ENCODE measurements at regions not wholly inside any gene's neighbourhood (a gene's known extent, or its start where the extent isn't known, plus 50 kb on each side); places are given as distances from the start of the nearest gene placed in this dataset.

DNA sequence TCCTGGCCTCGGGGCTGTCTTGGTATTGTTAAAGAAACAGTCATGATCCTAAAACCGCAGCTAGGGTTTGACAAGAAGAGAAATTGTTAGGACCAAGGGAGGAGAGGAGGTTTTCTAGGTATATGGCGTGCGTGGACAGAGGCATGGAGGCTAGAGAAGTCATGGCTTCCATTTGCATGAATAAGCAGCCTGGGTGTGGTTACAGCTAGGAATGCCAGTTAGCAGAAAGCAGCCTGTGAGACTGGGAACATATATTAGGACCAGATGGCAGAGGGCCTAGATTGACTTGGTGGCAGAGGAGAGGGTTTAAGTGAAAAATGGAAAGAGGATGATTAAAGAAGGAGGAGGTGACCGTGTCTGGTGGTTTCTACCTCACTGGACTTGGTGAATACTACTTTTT, 573.6 kb upstream of the ARRDC4 start:
- no peak overlapping the region for H3K27ac ChIP-seq (ENCODE audit: low read length)
- H3K4me3 ChIP-seq (ENCODE audit: low read length): no peak overlapping the region
- no peaks in the 10 kb centered on the region for H3K36me3 ChIP-seq (replicated peaks; ENCODE audit: low read depth, low read length)
- H3K27me3 ChIP-seq (ENCODE audit: low read depth, low read length): no peaks in the 10 kb centered on the region
- TF ChIP-seq, protein P1, sequence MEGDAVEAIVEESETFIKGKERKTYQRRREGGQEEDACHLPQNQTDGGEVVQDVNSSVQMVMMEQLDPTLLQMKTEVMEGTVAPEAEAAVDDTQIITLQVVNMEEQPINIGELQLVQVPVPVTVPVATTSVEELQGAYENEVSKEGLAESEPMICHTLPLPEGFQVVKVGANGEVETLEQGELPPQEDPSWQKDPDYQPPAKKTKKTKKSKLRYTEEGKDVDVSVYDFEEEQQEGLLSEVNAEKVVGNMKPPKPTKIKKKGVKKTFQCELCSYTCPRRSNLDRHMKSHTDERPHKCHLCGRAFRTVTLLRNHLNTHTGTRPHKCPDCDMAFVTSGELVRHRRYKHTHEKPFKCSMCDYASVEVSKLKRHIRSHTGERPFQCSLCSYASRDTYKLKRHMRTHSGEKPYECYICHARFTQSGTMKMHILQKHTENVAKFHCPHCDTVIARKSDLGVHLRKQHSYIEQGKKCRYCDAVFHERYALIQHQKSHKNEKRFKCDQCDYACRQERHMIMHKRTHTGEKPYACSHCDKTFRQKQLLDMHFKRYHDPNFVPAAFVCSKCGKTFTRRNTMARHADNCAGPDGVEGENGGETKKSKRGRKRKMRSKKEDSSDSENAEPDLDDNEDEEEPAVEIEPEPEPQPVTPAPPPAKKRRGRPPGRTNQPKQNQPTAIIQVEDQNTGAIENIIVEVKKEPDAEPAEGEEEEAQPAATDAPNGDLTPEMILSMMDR (IDR thresholded peaks at IDR 0.05; ENCODE audit: low read depth, low read length): no peak
- TF ChIP-seq EZH2phosphoT487 (IDR thresholded peaks at IDR 0.05; ENCODE audit: low read depth): no peak
- H3K4me2 ChIP-seq (ENCODE audit: low read length): no peak overlapping the region
- H3K4me1 ChIP-seq (ENCODE audit: low read length): no peaks in the 10 kb centered on the region
- H3K9ac ChIP-seq (ENCODE audit: low read length): no peak overlapping the region
- no peaks in the 10 kb centered on the region for H3K9me3 ChIP-seq (ENCODE audit: insufficient read depth, low read length)
- H2AFZ ChIP-seq (ENCODE audit: low read depth, low read length): no peak overlapping the region
- H3K79me2 ChIP-seq (ENCODE audit: low read length): no peaks in the 10 kb centered on the region
- H4K20me1 ChIP-seq (ENCODE audit: insufficient read depth, low read length): no peaks in the 10 kb centered on the region

DNA sequence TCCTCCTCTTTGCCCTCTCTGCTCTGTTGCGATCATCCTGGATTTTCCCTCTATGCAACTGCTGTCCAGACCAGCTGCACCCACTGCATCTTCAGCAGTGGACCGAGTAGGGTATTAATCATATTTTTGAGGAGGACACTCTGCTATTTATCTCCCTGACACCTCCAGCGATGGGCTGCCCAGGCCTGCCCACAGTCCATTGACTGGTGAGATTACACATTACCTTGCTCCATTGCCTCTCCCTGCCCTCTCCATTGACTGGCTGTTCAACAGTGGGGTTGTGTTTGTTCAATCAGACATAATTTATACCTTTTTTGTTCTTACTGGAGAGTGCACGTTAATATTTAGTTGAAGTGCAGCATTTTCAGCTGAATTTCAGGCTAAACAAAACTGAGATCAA, 559.3 kb upstream of the ARRDC4 start:
- Histone ChIP-seq H3K9me3 (ENCODE audit: insufficient read depth, low read length) (no peaks in the 10 kb centered on the region), H3K79me2 (ENCODE audit: low read length) (no peaks in the 10 kb centered on the region), H3K4me3 (ENCODE audit: low read length) (no peak overlapping the region), H3K27ac (ENCODE audit: low read length) (no peak overlapping the region), H3K4me1 (ENCODE audit: low read length) (no peaks in the 10 kb centered on the region), H3K36me3 (replicated peaks; ENCODE audit: low read depth, low read length) (no peaks in the 10 kb centered on the region), H2AFZ (ENCODE audit: low read depth, low read length) (no peak overlapping the region), H3K9ac (ENCODE audit: low read length) (no peak overlapping the region), H3K27me3 (ENCODE audit: low read depth, low read length) (no peaks in the 10 kb centered on the region), H3K4me2 (ENCODE audit: low read length) (no peak overlapping the region), H4K20me1 (ENCODE audit: insufficient read depth, low read length) (no peaks in the 10 kb centered on the region)
- TF ChIP-seq EZH2phosphoT487 (IDR thresholded peaks at IDR 0.05; ENCODE audit: low read depth): no peak
- TF ChIP-seq, protein P1 (IDR thresholded peaks at IDR 0.05; ENCODE audit: low read depth, low read length): no peak

DNA sequence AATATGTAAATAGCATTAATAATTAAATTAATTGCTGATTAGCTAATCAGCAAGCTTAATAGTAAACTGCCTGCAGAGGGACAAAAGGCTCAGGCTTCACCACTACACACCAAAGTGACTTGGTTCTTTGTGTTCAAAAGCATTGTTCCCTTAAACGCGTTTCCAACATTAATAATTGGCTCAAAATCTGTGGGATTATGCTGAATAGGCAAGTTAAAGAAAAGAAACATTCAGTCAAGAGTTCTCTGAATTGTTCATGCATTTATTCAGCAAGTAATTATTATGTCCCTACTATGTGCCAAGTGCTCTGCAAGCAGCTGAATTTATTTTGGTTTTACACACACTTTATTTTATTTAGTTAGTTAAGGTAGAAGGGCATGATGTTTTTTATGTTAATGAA, 558.5 kb upstream of the ARRDC4 start:
- Histone ChIP-seq H4K20me1 (ENCODE audit: insufficient read depth, low read length) (no peaks in the 10 kb centered on the region), H3K9ac (ENCODE audit: low read length) (no peak overlapping the region), H3K27ac (ENCODE audit: low read length) (no peak overlapping the region), H3K79me2 (ENCODE audit: low read length) (no peaks in the 10 kb centered on the region), H3K4me1 (ENCODE audit: low read length) (no peaks in the 10 kb centered on the region), H3K36me3 (replicated peaks; ENCODE audit: low read depth, low read length) (no peaks in the 10 kb centered on the region), H2AFZ (ENCODE audit: low read depth, low read length) (no peak overlapping the region), H3K4me3 (ENCODE audit: low read length) (no peak overlapping the region), H3K4me2 (ENCODE audit: low read length) (no peak overlapping the region), H3K27me3 (ENCODE audit: low read depth, low read length) (no peaks in the 10 kb centered on the region), H3K9me3 (ENCODE audit: insufficient read depth, low read length) (no peaks in the 10 kb centered on the region)
- TF ChIP-seq, protein P1 (IDR thresholded peaks at IDR 0.05; ENCODE audit: low read depth, low read length): no peak
- TF ChIP-seq EZH2phosphoT487 (IDR thresholded peaks at IDR 0.05; ENCODE audit: low read depth): no peak

DNA sequence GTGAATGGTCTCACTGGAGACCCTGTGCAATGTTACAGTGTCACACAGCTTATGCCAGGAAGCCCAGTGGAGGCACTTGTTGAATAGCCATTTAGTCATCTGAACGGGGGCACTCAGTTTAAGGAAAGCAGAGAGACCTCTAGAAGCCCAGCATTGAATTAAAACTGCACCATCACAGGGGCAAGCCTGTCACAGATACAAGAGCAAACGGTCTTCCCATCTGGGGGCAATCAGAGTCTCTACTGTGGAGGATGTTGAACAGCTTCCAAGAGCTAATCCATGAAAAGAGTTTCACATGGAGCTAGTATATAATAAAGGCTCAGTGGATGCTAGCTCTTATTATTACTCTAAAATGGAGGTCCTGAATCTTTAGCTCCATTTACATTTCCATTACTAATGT, 553.7 kb upstream of the ARRDC4 start:
- H3K4me2 ChIP-seq (ENCODE audit: low read length): no peak overlapping the region
- no peak overlapping the region for H2AFZ ChIP-seq (ENCODE audit: low read depth, low read length)
- H3K4me3 ChIP-seq (ENCODE audit: low read length): no peak overlapping the region
- no peak overlapping the region for H3K9ac ChIP-seq (ENCODE audit: low read length)
- no peaks in the 10 kb centered on the region for H3K79me2 ChIP-seq (ENCODE audit: low read length)
- no peaks in the 10 kb centered on the region for H3K4me1 ChIP-seq (ENCODE audit: low read length)
- H4K20me1 ChIP-seq (ENCODE audit: insufficient read depth, low read length): no peaks in the 10 kb centered on the region
- H3K36me3 ChIP-seq (replicated peaks; ENCODE audit: low read depth, low read length): no peaks in the 10 kb centered on the region
- H3K27me3 ChIP-seq (ENCODE audit: low read depth, low read length): no peaks in the 10 kb centered on the region
- TF ChIP-seq, protein P1 (IDR thresholded peaks at IDR 0.05; ENCODE audit: low read depth, low read length): no peak
- no peak for TF ChIP-seq EZH2phosphoT487 (IDR thresholded peaks at IDR 0.05; ENCODE audit: low read depth)
- no peak overlapping the region for H3K27ac ChIP-seq (ENCODE audit: low read length)
- H3K9me3 ChIP-seq (ENCODE audit: insufficient read depth, low read length): no peaks in the 10 kb centered on the region

Data from OCI-LY3 (cell line).